Glutamatergic neuron (in vitro differentiated cells): ENCODE measurements at regions not wholly inside any gene's neighbourhood (a gene's known extent, or its start where the extent isn't known, plus 50 kb on each side); places are given as distances from the start of the nearest gene placed in this dataset.

ENCODE experiments used
- DNase-seq: peaks from one replicate; pipeline ENCODE4 v3.0.0; 2022
- H3K27ac Mint-ChIP-seq: one replicate; pipeline ENCODE4 v1.8.0; 2020; ENCODE audit warnings: mild to moderate bottlenecking, mixed read lengths, inconsistent platforms; ENCODE audit not compliant: unreplicated experiment
- H3K27me3 Mint-ChIP-seq: one replicate; pipeline ENCODE4 v1.8.0; 2020; ENCODE audit warnings: mild to moderate bottlenecking, moderate library complexity, mixed read lengths, inconsistent platforms; ENCODE audit not compliant: unreplicated experiment
- H3K36me3 Mint-ChIP-seq: one replicate; pipeline ENCODE4 v1.8.0; 2020; ENCODE audit warnings: mild to moderate bottlenecking, mixed read lengths, inconsistent platforms; ENCODE audit not compliant: unreplicated experiment
- H3K4me1 Mint-ChIP-seq: one replicate; pipeline ENCODE4 v1.8.0; 2020; ENCODE audit warnings: mild to moderate bottlenecking, low read depth, mixed read lengths, inconsistent platforms; ENCODE audit not compliant: unreplicated experiment
- H3K4me3 Mint-ChIP-seq: one replicate; pipeline ENCODE4 v1.8.0; 2020; ENCODE audit warnings: mild to moderate bottlenecking, mixed read lengths, inconsistent platforms; ENCODE audit not compliant: unreplicated experiment
- H3K9me3 Mint-ChIP-seq: one replicate; pipeline ENCODE4 v1.8.0; 2020; ENCODE audit warnings: mild to moderate bottlenecking, moderate library complexity, mixed read lengths, inconsistent platforms; ENCODE audit not compliant: unreplicated experiment
- TF ChIP-seq, protein P1 (sequence below): fragments of 200-600 bp; sonication (generic); IDR thresholded peaks from one replicate; pipeline ENCODE4 v1.5.0; 2021; ENCODE audit not compliant: partially characterized antibody, unreplicated experiment

DNA sequence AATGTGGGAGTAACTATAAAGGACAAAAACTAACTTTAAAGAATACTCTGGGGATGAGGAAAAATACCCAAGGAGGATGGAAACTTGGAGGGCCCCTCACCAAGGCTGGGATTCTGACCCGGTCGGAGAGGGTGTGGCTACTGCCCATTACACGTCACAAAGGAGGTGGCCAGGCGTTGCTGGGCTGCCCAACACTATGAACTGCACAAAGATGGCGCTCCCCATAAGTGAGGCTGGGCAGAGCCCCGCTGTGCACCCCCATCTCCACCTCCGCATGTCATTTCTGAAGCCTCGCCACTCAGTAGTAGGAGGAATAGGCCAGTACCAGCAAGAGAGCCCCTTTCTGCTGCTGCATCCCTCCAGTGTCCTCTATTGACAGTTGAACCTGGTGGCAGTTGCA, 290.1 kb upstream of the ZNF32 start:
- TF ChIP-seq, protein P1, sequence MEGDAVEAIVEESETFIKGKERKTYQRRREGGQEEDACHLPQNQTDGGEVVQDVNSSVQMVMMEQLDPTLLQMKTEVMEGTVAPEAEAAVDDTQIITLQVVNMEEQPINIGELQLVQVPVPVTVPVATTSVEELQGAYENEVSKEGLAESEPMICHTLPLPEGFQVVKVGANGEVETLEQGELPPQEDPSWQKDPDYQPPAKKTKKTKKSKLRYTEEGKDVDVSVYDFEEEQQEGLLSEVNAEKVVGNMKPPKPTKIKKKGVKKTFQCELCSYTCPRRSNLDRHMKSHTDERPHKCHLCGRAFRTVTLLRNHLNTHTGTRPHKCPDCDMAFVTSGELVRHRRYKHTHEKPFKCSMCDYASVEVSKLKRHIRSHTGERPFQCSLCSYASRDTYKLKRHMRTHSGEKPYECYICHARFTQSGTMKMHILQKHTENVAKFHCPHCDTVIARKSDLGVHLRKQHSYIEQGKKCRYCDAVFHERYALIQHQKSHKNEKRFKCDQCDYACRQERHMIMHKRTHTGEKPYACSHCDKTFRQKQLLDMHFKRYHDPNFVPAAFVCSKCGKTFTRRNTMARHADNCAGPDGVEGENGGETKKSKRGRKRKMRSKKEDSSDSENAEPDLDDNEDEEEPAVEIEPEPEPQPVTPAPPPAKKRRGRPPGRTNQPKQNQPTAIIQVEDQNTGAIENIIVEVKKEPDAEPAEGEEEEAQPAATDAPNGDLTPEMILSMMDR: no peak
- H3K27me3 Mint-ChIP-seq: peaks cover 9% of the 10 kb centered on the region
- H3K4me3 Mint-ChIP-seq: no peak overlapping the region
- H3K36me3 Mint-ChIP-seq: peaks cover 13% of the 10 kb centered on the region
- peaks cover 16% of the 10 kb centered on the region for H3K9me3 Mint-ChIP-seq
- no peak overlapping the region for H3K27ac Mint-ChIP-seq
- H3K4me1 Mint-ChIP-seq: peaks cover 36% of the 10 kb centered on the region
- no peak for DNase-seq

DNA sequence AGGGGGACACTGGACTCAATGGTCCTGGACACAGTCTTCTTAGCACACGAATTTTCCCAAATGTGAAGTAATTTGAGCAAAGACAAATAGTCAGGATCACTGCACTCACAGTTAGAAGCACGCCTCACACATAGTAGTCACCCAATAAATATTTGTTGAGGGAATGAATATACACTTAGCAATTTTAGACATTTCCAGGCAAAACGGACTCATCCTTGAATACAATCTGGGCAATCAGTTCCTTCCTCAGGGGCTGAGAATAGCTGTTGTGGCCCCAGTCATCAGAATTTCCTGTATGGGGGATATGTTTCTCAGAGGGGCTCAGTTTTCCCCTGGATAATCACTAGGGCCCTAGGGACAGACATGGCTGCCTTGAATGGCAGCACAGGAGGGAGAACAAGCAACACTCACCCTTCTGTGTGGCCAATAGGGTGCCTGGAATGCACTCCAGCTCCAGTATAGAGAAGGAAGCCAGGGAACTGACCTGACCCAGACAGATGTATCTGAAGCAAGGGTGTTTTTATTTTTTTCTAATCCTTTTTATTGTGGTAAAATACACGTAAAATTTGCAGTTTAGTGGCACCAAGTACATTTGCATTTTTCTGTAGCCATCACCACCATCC, 282.7 kb upstream of the ZNF32 start:
- H3K36me3 Mint-ChIP-seq: peaks cover 20% of the 10 kb centered on the region
- peaks cover 5% of the 10 kb centered on the region for H3K27me3 Mint-ChIP-seq
- TF ChIP-seq, protein P1: no peak
- H3K4me1 Mint-ChIP-seq: no peaks in the 10 kb centered on the region
- no peak overlapping the region for H3K27ac Mint-ChIP-seq
- H3K9me3 Mint-ChIP-seq: peaks cover 1% of the 10 kb centered on the region
- no peak for DNase-seq
- H3K4me3 Mint-ChIP-seq: no peak overlapping the region

DNA sequence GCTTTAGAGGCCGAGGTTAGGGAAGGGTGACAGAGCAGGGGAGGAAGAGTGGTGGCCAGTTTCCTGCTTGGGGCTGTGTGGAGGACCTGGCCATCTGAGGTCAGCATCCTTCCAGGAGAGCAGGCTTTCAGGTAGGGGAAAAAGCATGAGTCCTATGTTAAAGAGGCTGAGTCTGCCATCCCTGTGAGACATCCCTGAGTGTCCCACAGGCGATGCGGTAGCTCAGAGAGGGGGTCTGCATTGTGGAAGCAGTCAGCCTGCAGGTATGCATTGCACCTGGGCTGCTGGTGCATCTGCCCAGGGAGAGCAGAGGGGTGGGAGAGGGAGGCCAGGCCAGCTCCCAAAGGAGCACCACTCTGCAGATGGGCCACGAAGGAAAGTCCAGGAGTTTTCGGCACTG, 282.1 kb upstream of the ZNF32 start:
- H3K4me3 Mint-ChIP-seq: no peak overlapping the region
- H3K36me3 Mint-ChIP-seq: peaks cover 17% of the 10 kb centered on the region
- H3K27ac Mint-ChIP-seq: no peak overlapping the region
- H3K9me3 Mint-ChIP-seq: peaks cover under 1% of the 10 kb centered on the region
- TF ChIP-seq, protein P1: no peak
- DNase-seq: no peak
- H3K27me3 Mint-ChIP-seq: peaks cover 5% of the 10 kb centered on the region
- no peaks in the 10 kb centered on the region for H3K4me1 Mint-ChIP-seq

- Mint-ChIP-seq H3K27ac (no peak overlapping the region), H3K27me3 (peaks cover 5% of the 10 kb centered on the region), H3K4me1 (no peaks in the 10 kb centered on the region), H3K4me3 (no peak overlapping the region), H3K36me3 (peaks cover 12% of the 10 kb centered on the region), H3K9me3 (no peaks in the 10 kb centered on the region)
- no peak for DNase-seq
- TF ChIP-seq, protein P1: no peak
Measured at GRCh38 chr10:43930243-43930642, 281.6 kb upstream of the ZNF32 start.

DNA sequence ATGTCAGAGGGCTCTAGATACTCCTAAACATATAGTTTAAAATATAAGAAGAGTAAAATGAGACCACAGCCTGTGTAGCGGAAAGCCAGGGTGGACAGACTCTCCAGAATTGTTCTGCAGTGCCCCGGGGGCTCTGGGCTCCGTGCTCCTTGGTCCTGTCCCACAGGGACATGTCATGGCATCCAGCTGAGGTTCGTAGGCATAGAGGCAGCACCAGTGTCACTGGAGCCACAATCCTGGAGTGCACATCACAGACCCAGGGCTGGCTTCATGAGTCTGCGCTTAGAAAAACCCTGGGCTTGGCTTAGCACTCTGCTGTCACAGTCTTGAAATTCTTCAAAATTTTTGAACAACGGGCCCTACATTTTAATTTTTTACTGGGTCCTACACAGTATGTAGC, 280.4 kb upstream of the ZNF32 start:
- peaks cover 6% of the 10 kb centered on the region for H3K36me3 Mint-ChIP-seq
- H3K4me3 Mint-ChIP-seq: no peak overlapping the region
- DNase-seq: no peak
- no peaks in the 10 kb centered on the region for H3K9me3 Mint-ChIP-seq
- TF ChIP-seq, protein P1: no peak
- H3K27me3 Mint-ChIP-seq: peaks cover 5% of the 10 kb centered on the region
- H3K4me1 Mint-ChIP-seq: peaks cover 1% of the 10 kb centered on the region
- H3K27ac Mint-ChIP-seq: no peak overlapping the region
